CD4-positive, alpha-beta memory T cell (primary cell): ENCODE measurements at regions not wholly inside any gene's neighbourhood (a gene's known extent, or its start where the extent isn't known, plus 50 kb on each side); places are given as distances from the start of the nearest gene placed in this dataset.

ENCODE experiments used
- CTCF ChIA-PET: fragments of 350-600 bp; sonication (Branson Sonifier 250); formaldehyde crosslinking; loops from one replicate; lab custom pipeline; 2021; ENCODE audit warnings: inconsistent platforms; ENCODE audit not compliant: partially characterized antibody; lab: Charles Lee
- POLR2A ChIA-PET: fragments of 350-600 bp; sonication (Branson Sonifier 250); formaldehyde crosslinking; loops from one replicate; lab custom pipeline; 2021; ENCODE audit not compliant: partially characterized antibody; lab: Charles Lee
- DNase-seq, 5 donors: peaks; one replicate each; pipeline versions ENCODE4 v3.0.0 to v3.0.0-alpha.2; 2020 to 2022; ENCODE audit warnings: mixed read lengths in 1 of 5
- H3K27ac ChIP-seq: one replicate; pipeline ENCODE4 v1.7.0; 2013; ENCODE audit warnings: low read depth, low read length
- H3K27me3 ChIP-seq: 2 replicates; pipeline ENCODE4 v1.7.0; 2013; ENCODE audit warnings: mild to moderate bottlenecking, low read length, moderate library complexity; ENCODE audit not compliant: insufficient read depth
- H3K36me3 ChIP-seq: 2 replicates; pipeline ENCODE4 v1.7.0; 2013; ENCODE audit warnings: mild to moderate bottlenecking, low read length, moderate library complexity; ENCODE audit not compliant: insufficient read depth
- H3K4me1 ChIP-seq: 2 replicates; pipeline ENCODE4 v1.7.0; 2013; ENCODE audit warnings: mild to moderate bottlenecking, low read length, moderate library complexity; ENCODE audit not compliant: insufficient read depth
- H3K4me3 ChIP-seq, 2 donors: one replicate each; pipeline ENCODE4 v1.7.0; 2013; ENCODE audit warnings: low read length in 2 of 2, mild to moderate bottlenecking in 1 of 2
- H3K9me3 ChIP-seq, 2 donors: one replicate each; pipeline ENCODE4 v1.7.0; 2013; ENCODE audit warnings: low read length in 2 of 2, control low read depth in 1 of 2; ENCODE audit not compliant: control insufficient read depth in 1 of 2
- H3K27ac Mint-ChIP-seq, 7 donors: one replicate each; pipeline ENCODE4 v1.8.0; 2020 to 2021; ENCODE audit warnings: mixed read lengths in 7 of 7, mild to moderate bottlenecking in 6 of 7, inconsistent platforms in 3 of 7, moderate library complexity in 3 of 7
- H3K27me3 Mint-ChIP-seq, 2 donors: one replicate each; pipeline ENCODE4 v1.8.0; 2020 to 2021; ENCODE audit warnings: mixed read lengths in 2 of 2
- H3K36me3 Mint-ChIP-seq, 2 donors: one replicate each; pipeline ENCODE4 v1.8.0; 2020 to 2021; ENCODE audit warnings: mixed read lengths in 2 of 2, inconsistent platforms in 1 of 2, mild to moderate bottlenecking in 1 of 2
- H3K4me1 Mint-ChIP-seq, 4 donors: one replicate each; pipeline ENCODE4 v1.8.0; 2020 to 2021; ENCODE audit warnings: mixed read lengths in 4 of 4, mild to moderate bottlenecking in 1 of 4
- H3K4me3 Mint-ChIP-seq, 8 donors: one replicate each; pipeline ENCODE4 v1.8.0; 2020 to 2021; ENCODE audit warnings: mixed read lengths in 8 of 8, mild to moderate bottlenecking in 7 of 8, moderate library complexity in 6 of 8, inconsistent platforms in 3 of 8
- H3K9me3 Mint-ChIP-seq, 8 donors: one replicate each; pipeline ENCODE4 v1.8.0; 2020 to 2021; ENCODE audit warnings: mixed read lengths in 8 of 8, mild to moderate bottlenecking in 5 of 8, inconsistent platforms in 3 of 8, moderate library complexity in 1 of 8
- intact Hi-C: fragments of 100-400 bp; cut with micrococcal nuclease; formaldehyde crosslinking; loops from one replicate; pipeline ENCODE4 v1.15.1; 2023

GRCh38 chr13:31055589-31055988, 106.1 kb downstream of the HSPH1 start:
- Histone ChIP-seq H3K27me3 (peaks cover 6% of the 10 kb centered on the region), H3K9me3 (no peaks in the 10 kb centered on the region), H3K27ac (no peak overlapping the region), H3K4me3 (no peak overlapping the region), H3K36me3 (no peaks in the 10 kb centered on the region), H3K4me1 (no peaks in the 10 kb centered on the region)
- intact Hi-C loops, result no loop called here
- H3K4me3 Mint-ChIP-seq, result no peak overlapping the region
- DNase-seq, result no peak
- H3K27ac Mint-ChIP-seq, result no peak overlapping the region
- CTCF ChIA-PET, result interaction anchor here (1.6 kb wide), 1 partner anchor 11 kb away, joined by 9 read pairs; no protein-coding TSS in a partner anchor
- H3K36me3 Mint-ChIP-seq, result no peaks in the 10 kb centered on the region
- POLR2A ChIA-PET, result no interaction called here
- H3K27me3 Mint-ChIP-seq, result peaks cover 9 to 17% of the 10 kb centered on the region in 2 donors
- no peaks in the 10 kb centered on the region for H3K9me3 Mint-ChIP-seq
- H3K4me1 Mint-ChIP-seq, result no peaks in the 10 kb centered on the region

GRCh38 chr13:31054632-31055031, 107.1 kb downstream of the HSPH1 start:
- Mint-ChIP-seq H3K4me1 (no peaks in the 10 kb centered on the region), H3K36me3 (no peaks in the 10 kb centered on the region), H3K4me3 (no peak overlapping the region), H3K9me3 (no peaks in the 10 kb centered on the region), H3K27ac (no peak overlapping the region), H3K27me3 (peaks cover 7 to 11% of the 10 kb centered on the region in 2 donors)
- H3K36me3 ChIP-seq, result no peaks in the 10 kb centered on the region
- ChIA-PET CTCF (no interaction called here), POLR2A (no interaction called here)
- H3K4me3 ChIP-seq, result no peak overlapping the region
- intact Hi-C loops, result no loop called here
- peaks cover 6% of the 10 kb centered on the region for H3K27me3 ChIP-seq
- no peak overlapping the region for H3K27ac ChIP-seq
- H3K4me1 ChIP-seq, result no peaks in the 10 kb centered on the region
- DNase-seq, result no peak
- H3K9me3 ChIP-seq, result no peaks in the 10 kb centered on the region

GRCh38 chr13:31053896-31054295, 107.8 kb downstream of the HSPH1 start:
- H3K36me3 ChIP-seq, result no peaks in the 10 kb centered on the region
- H3K27me3 ChIP-seq, result peaks cover 6% of the 10 kb centered on the region
- intact Hi-C loops, result no loop called here
- no peaks in the 10 kb centered on the region for H3K4me1 ChIP-seq
- H3K4me3 ChIP-seq, result no peak overlapping the region
- Mint-ChIP-seq H3K4me3 (no peak overlapping the region), H3K27ac (no peak overlapping the region), H3K4me1 (no peaks in the 10 kb centered on the region), H3K27me3 (peaks cover 7 to 11% of the 10 kb centered on the region in 2 donors), H3K9me3 (no peaks in the 10 kb centered on the region), H3K36me3 (no peaks in the 10 kb centered on the region)
- CTCF ChIA-PET, result interaction anchor here (1.7 kb wide), 1 partner anchor 9 kb away, joined by 8 read pairs; no protein-coding TSS in a partner anchor
- H3K9me3 ChIP-seq, result no peaks in the 10 kb centered on the region
- POLR2A ChIA-PET, result no interaction called here
- DNase-seq, result no peak
- H3K27ac ChIP-seq, result no peak overlapping the region

GRCh38 chr13:31053091-31053490, 108.6 kb downstream of the HSPH1 start:
- no peak for DNase-seq
- CTCF ChIA-PET, result interaction anchor here (1.7 kb wide), 1 partner anchor 9 kb away, joined by 8 read pairs; no protein-coding TSS in a partner anchor

GRCh38 chr13:31052478-31052877, 109.2 kb downstream of the HSPH1 start:
- intact Hi-C loops, result no loop called here
- POLR2A ChIA-PET, result no interaction called here

More at GRCh38 chr13:31053091-31053490, 108.6 kb downstream of the HSPH1 start:
- Mint-ChIP-seq H3K4me3 (no peak overlapping the region), H3K27me3 (peaks cover 7 to 11% of the 10 kb centered on the region in 2 donors), H3K27ac (no peak overlapping the region), H3K36me3 (no peaks in the 10 kb centered on the region), H3K4me1 (no peaks in the 10 kb centered on the region), H3K9me3 (no peaks in the 10 kb centered on the region)
- no peak overlapping the region for H3K27ac ChIP-seq
- no peaks in the 10 kb centered on the region for H3K36me3 ChIP-seq
- H3K4me3 ChIP-seq, result no peak overlapping the region
- POLR2A ChIA-PET, result no interaction called here
- intact Hi-C loops, result no loop called here
- no peaks in the 10 kb centered on the region for H3K9me3 ChIP-seq
- peaks cover 6% of the 10 kb centered on the region for H3K27me3 ChIP-seq
- H3K4me1 ChIP-seq, result no peaks in the 10 kb centered on the region

GRCh38 chr13:31051999-31052398, 109.7 kb downstream of the HSPH1 start:
- CTCF ChIA-PET, result no interaction called here
- no peak overlapping the region for H3K27ac ChIP-seq
- no peak overlapping the region for H3K27ac Mint-ChIP-seq
- no peaks in the 10 kb centered on the region for H3K36me3 ChIP-seq
- H3K9me3 Mint-ChIP-seq, result no peaks in the 10 kb centered on the region
- DNase-seq, result no peak
- intact Hi-C loops, result no loop called here
- H3K4me3 Mint-ChIP-seq, result no peak overlapping the region
- H3K9me3 ChIP-seq, result no peaks in the 10 kb centered on the region
- POLR2A ChIA-PET, result no interaction called here
- no peak overlapping the region for H3K4me3 ChIP-seq
- H3K27me3 Mint-ChIP-seq, result peaks cover 7 to 11% of the 10 kb centered on the region in 2 donors
- H3K4me1 ChIP-seq, result no peaks in the 10 kb centered on the region
- peaks cover 6% of the 10 kb centered on the region for H3K27me3 ChIP-seq
- no peaks in the 10 kb centered on the region for H3K4me1 Mint-ChIP-seq
- H3K36me3 Mint-ChIP-seq, result no peaks in the 10 kb centered on the region

More at GRCh38 chr13:31052478-31052877, 109.2 kb downstream of the HSPH1 start:
- H3K9me3 ChIP-seq, result no peaks in the 10 kb centered on the region
- no peak overlapping the region for H3K27ac ChIP-seq
- no peak overlapping the region for H3K4me3 Mint-ChIP-seq
- no peaks in the 10 kb centered on the region for H3K4me1 ChIP-seq
- CTCF ChIA-PET, result interaction anchor here (1.7 kb wide), 1 partner anchor 8 kb away, joined by 8 read pairs; no protein-coding TSS in a partner anchor
- H3K36me3 Mint-ChIP-seq, result no peaks in the 10 kb centered on the region
- no peak for DNase-seq
- peaks cover 7 to 11% of the 10 kb centered on the region in 2 donors for H3K27me3 Mint-ChIP-seq
- no peaks in the 10 kb centered on the region for H3K9me3 Mint-ChIP-seq
- H3K36me3 ChIP-seq, result no peaks in the 10 kb centered on the region
- no peak overlapping the region for H3K4me3 ChIP-seq
- H3K4me1 Mint-ChIP-seq, result no peaks in the 10 kb centered on the region
- H3K27ac Mint-ChIP-seq, result no peak overlapping the region
- peaks cover 6% of the 10 kb centered on the region for H3K27me3 ChIP-seq

GRCh38 chr13:31050486-31051400, 111.0 kb downstream of the HSPH1 start:
- Histone ChIP-seq H3K27me3 (peaks cover 6% of the 10 kb centered on the region), H3K9me3 (no peaks in the 10 kb centered on the region), H3K27ac (no peak overlapping the region), H3K4me1 (peaks cover 10% of the 10 kb centered on the region), H3K4me3 (no peak overlapping the region), H3K36me3 (no peaks in the 10 kb centered on the region)
- peak overlapping the region in 1 of 8 donors; percentile 49 for H3K4me3 Mint-ChIP-seq
- intact Hi-C loops, result no loop called here
- H3K9me3 Mint-ChIP-seq, result no peaks in the 10 kb centered on the region
- no peak for DNase-seq
- ChIA-PET POLR2A (no interaction called here), CTCF (interaction anchor here (0.6 to 7.7 kb wide), 2 partner anchors 10 to 17 kb away, joined by 4 to 63 read pairs; no protein-coding TSS in a partner anchor)
- H3K4me1 Mint-ChIP-seq, result peaks cover 0 to 5% (median 2%) of the 10 kb centered on the region in 4 donors
- H3K27ac Mint-ChIP-seq, result no peak overlapping the region
- no peaks in the 10 kb centered on the region for H3K36me3 Mint-ChIP-seq
- H3K27me3 Mint-ChIP-seq, result peaks cover 7 to 11% of the 10 kb centered on the region in 2 donors
